ENCODE measurements at regions not wholly inside any gene's neighbourhood (a gene's known extent, or its start where the extent isn't known, plus 50 kb on each side); places are given as distances from the start of the nearest gene placed in this dataset.

DNA sequence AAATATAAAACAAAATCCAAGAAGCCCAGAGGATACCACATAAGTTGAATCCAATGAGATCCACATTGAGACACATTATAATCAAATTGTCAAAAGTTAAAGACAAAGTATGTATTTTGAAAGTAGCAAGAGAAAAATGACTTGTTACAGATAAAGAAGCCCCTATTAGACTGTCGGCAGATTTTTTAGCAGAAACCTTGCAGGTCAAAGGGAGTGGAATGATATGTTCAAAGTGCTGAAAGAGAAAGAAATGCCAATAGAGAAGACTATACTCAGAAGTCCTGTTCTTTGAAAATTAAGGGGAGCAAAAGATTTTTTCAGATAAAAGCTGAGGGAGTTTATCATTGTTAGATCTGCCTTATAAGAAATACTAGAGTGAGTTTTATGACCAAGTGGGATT is 148.9 kb upstream of the EPHA5 start:
- in situ Hi-C loops (cut with MboI; ENCODE audit: low pct_ligation_motif_present in 1 of 4, low pct_unique_long_range_greater_than_20kb in 1 of 4, low sequenced_read_pairs in 3 of 4) (no loop called here), intact Hi-C loops (cut with DNase I; ENCODE audit: low total_unique reads) (no loop called here)
- no peaks in the 10 kb centered on the region for H3K4me1 ChIP-seq
- no peak overlapping the region for H3K27ac ChIP-seq
- 91 to 100% methylated on average over 1 of the region's 1 CpG for WGBS, 2 donors (ENCODE audit: low coverage in 1 of 2)
- no peak overlapping the region for H3K4me3 ChIP-seq
- H3K27me3 ChIP-seq: no peaks in the 10 kb centered on the region
- H3K9me3 ChIP-seq: peaks cover 5 to 6% of the 10 kb centered on the region in 2 donors
- no peak for DNase-seq
- H3K36me3 ChIP-seq: no peaks in the 10 kb centered on the region
- TF ChIP-seq CTCF (IDR thresholded peaks at IDR 0.05) (no peak), POLR2AphosphoS5 (IDR thresholded peaks at IDR 0.05) (no peak), POLR2A (IDR thresholded peaks at IDR 0.05) (no peak), EP300 (IDR thresholded peaks at IDR 0.05; ENCODE audit: low read depth) (no peak)

GRCh38 chr4:65805936-65806335 is 135.6 kb upstream of the EPHA5 start:
- TF ChIP-seq POLR2AphosphoS5 (IDR thresholded peaks at IDR 0.05) (no peak), POLR2A (IDR thresholded peaks at IDR 0.05) (no peak), EP300 (IDR thresholded peaks at IDR 0.05; ENCODE audit: low read depth) (no peak), CTCF (IDR thresholded peaks at IDR 0.05) (no peak)
- no peaks in the 10 kb centered on the region for H3K36me3 ChIP-seq
- no peaks in the 10 kb centered on the region for H3K9me3 ChIP-seq
- H3K4me1 ChIP-seq: no peaks in the 10 kb centered on the region
- intact Hi-C loops (cut with DNase I; ENCODE audit: low total_unique reads) (loop anchor here (5.0 kb wide), 1 partner anchor 1316 kb away; no protein-coding TSS in a partner anchor), in situ Hi-C loops (cut with MboI; ENCODE audit: low pct_ligation_motif_present in 1 of 4, low pct_unique_long_range_greater_than_20kb in 1 of 4, low sequenced_read_pairs in 3 of 4) (no loop called here)
- no peaks in the 10 kb centered on the region for H3K27me3 ChIP-seq
- no peak overlapping the region for H3K27ac ChIP-seq
- DNase-seq: no peak
- no peak overlapping the region for H3K4me3 ChIP-seq

DNA sequence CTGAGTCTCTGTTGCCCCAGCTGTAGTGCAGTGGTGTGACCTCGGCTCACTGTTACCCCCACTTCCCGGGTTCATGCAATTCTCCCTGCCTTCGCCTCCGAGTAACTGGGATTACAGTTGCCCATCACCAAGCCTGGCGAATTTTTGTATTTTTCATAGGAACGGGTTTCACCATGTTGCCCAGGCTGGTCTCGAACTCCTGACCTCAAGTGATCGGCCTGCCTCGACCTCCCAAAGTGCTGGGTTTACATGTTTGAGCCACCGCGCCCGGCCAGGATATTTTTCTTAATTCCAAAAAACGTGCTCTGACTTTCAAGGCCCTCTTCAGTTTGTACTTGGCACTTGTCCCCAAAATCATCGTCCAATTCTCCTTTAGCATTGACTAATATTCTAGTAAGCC is 129.2 kb upstream of the EPHA5 start:
- H3K4me1 ChIP-seq: no peaks in the 10 kb centered on the region
- H3K4me3 ChIP-seq: no peak overlapping the region
- H3K9me3 ChIP-seq: no peaks in the 10 kb centered on the region
- in situ Hi-C loops (cut with MboI; ENCODE audit: low pct_ligation_motif_present in 1 of 4, low pct_unique_long_range_greater_than_20kb in 1 of 4, low sequenced_read_pairs in 3 of 4) (no loop called here), intact Hi-C loops (cut with DNase I; ENCODE audit: low total_unique reads) (no loop called here)
- no peaks in the 10 kb centered on the region for H3K36me3 ChIP-seq
- no peaks in the 10 kb centered on the region for H3K27me3 ChIP-seq
- no peak for DNase-seq
- TF ChIP-seq POLR2A (IDR thresholded peaks at IDR 0.05) (no peak), CTCF (IDR thresholded peaks at IDR 0.05) (no peak), EP300 (IDR thresholded peaks at IDR 0.05; ENCODE audit: low read depth) (no peak), POLR2AphosphoS5 (IDR thresholded peaks at IDR 0.05) (no peak)
- H3K27ac ChIP-seq: no peak overlapping the region
- WGBS, 2 donors (ENCODE audit: low coverage in 1 of 2): 79 to 84% methylated on average over 9 to 14 of the region's 14 CpGs

DNA sequence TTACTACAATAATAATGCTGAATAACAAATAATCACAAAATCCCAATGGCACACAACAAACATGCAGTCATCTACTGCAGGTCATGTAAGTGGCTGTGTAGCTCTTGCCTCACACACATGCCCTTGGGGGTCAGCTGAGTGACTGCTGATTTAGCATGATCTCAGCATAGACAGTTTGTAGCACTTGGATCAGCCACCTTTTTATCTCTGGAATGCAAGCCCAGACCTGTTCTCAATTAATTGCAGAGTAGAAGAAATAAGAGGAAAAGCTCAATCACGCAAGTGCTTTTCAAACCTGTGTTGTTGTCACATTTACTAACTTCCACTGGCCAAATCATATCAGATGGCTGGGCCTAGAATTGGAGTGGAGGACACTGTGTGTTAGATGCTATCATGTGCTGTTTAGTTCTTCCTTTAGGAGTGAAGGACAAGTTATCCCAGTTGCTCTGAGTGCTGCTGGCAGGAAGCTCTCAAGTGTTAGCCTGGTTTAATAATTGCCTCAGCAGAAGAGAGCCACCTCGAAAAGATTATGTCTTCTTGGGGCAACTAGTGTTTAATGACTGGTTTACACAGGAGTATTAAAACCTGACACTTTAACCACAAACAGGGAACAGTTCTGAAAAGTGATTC is 128.3 kb upstream of the EPHA5 start:
- H3K27ac ChIP-seq: no peak overlapping the region
- TF ChIP-seq POLR2AphosphoS5 (IDR thresholded peaks at IDR 0.05): no peak
- no peak for TF ChIP-seq CTCF (IDR thresholded peaks at IDR 0.05)
- no peak for TF ChIP-seq POLR2A (IDR thresholded peaks at IDR 0.05)
- no peak for TF ChIP-seq EP300 (IDR thresholded peaks at IDR 0.05; ENCODE audit: low read depth)
- no peaks in the 10 kb centered on the region for H3K4me1 ChIP-seq
- in situ Hi-C loops (cut with MboI; ENCODE audit: low pct_ligation_motif_present in 1 of 4, low pct_unique_long_range_greater_than_20kb in 1 of 4, low sequenced_read_pairs in 3 of 4) (no loop called here), intact Hi-C loops (cut with DNase I; ENCODE audit: low total_unique reads) (no loop called here)
- no peaks in the 10 kb centered on the region for H3K36me3 ChIP-seq
- DNase-seq: no peak
- no peak overlapping the region for H3K4me3 ChIP-seq
- 40 to 66% methylated on average over 1 to 2 of the region's 2 CpGs for WGBS, 2 donors (ENCODE audit: low coverage in 1 of 2)
- no peaks in the 10 kb centered on the region for H3K27me3 ChIP-seq
- H3K9me3 ChIP-seq: no peaks in the 10 kb centered on the region
